Upper lobe of right lung (tissue), 1 donor: ENCODE measurements at regions not wholly inside any gene's neighbourhood (a gene's known extent, or its start where the extent isn't known, plus 50 kb on each side); places are given as distances from the start of the nearest gene placed in this dataset.

Source experiments
- ATAC-seq: fragments of 200-7000 bp; cut with Tn5 transposase; one replicate; pipeline ENCODE4 v1.9.1; 2020; ENCODE audit warnings: mild to moderate bottlenecking, moderate library complexity
- DNase-seq: peaks from one replicate; pipeline ENCODE4 v3.0.0-alpha.2; 2020
- H3K27ac ChIP-seq: fragments of 200-600 bp; one replicate; pipeline ENCODE4 v1.8.0; 2022
- H3K27me3 ChIP-seq: fragments of 200-600 bp; one replicate; pipeline ENCODE4 v1.8.0; 2022; ENCODE audit warnings: mild to moderate bottlenecking
- H3K36me3 ChIP-seq: fragments of 200-600 bp; one replicate; pipeline ENCODE4 v1.8.0; 2022
- H3K4me1 ChIP-seq: fragments of 200-600 bp; one replicate; pipeline ENCODE4 v1.8.0; 2022
- H3K4me3 ChIP-seq: fragments of 200-600 bp; one replicate; pipeline ENCODE4 v1.8.0; 2022; ENCODE audit warnings: mild to moderate bottlenecking
- H3K9me3 ChIP-seq: fragments of 200-600 bp; one replicate; pipeline ENCODE4 v1.8.0; 2022
- CTCF ChIP-seq: fragments of 200-600 bp; IDR thresholded peaks from one replicate; pipeline ENCODE4 v1.8.0; 2022; ENCODE audit warnings: antibody characterized with exemption
- intact Hi-C: fragments of 100-400 bp; cut with DNase I; formaldehyde crosslinking; loops from one replicate; pipeline ENCODE4 v1.11.0; 2022
- donor health status: DM: no; HTN: yes; CAD: no; lungs with severe emphysema.

GRCh38 chr2:144133936-144134665, 385.8 kb downstream of the ZEB2 start:
- Histone ChIP-seq H3K36me3 (no peaks in the 10 kb centered on the region), H3K27ac (no peak overlapping the region), H3K4me1 (no peaks in the 10 kb centered on the region), H3K9me3 (no peaks in the 10 kb centered on the region), H3K27me3 (no peaks in the 10 kb centered on the region), H3K4me3 (no peak overlapping the region)
- no peak for ATAC-seq
- intact Hi-C loops = no loop called here
- TF ChIP-seq CTCF = no peak
- no peak for DNase-seq

GRCh38 chr2:144132357-144132756, 387.6 kb downstream of the ZEB2 start:
- Histone ChIP-seq H3K9me3 (no peaks in the 10 kb centered on the region), H3K4me1 (no peaks in the 10 kb centered on the region), H3K4me3 (no peak overlapping the region), H3K27ac (no peak overlapping the region), H3K27me3 (no peaks in the 10 kb centered on the region), H3K36me3 (no peaks in the 10 kb centered on the region)
- no peak for ATAC-seq
- intact Hi-C loops = no loop called here
- TF ChIP-seq CTCF = no peak
- no peak for DNase-seq

GRCh38 chr2:144131042-144131441, 388.9 kb downstream of the ZEB2 start:
- no peaks in the 10 kb centered on the region for H3K4me1 ChIP-seq
- ATAC-seq (no peak), DNase-seq (no peak)
- H3K27ac ChIP-seq = no peak overlapping the region
- no peak for TF ChIP-seq CTCF
- H3K27me3 ChIP-seq = no peaks in the 10 kb centered on the region
- no peaks in the 10 kb centered on the region for H3K36me3 ChIP-seq
- no peak overlapping the region for H3K4me3 ChIP-seq
- intact Hi-C loops = no loop called here
- H3K9me3 ChIP-seq = no peaks in the 10 kb centered on the region

GRCh38 chr2:144130551-144130950, 389.4 kb downstream of the ZEB2 start:
- Histone ChIP-seq H3K27me3 (no peaks in the 10 kb centered on the region), H3K27ac (no peak overlapping the region), H3K36me3 (no peaks in the 10 kb centered on the region), H3K4me1 (no peaks in the 10 kb centered on the region), H3K4me3 (no peak overlapping the region), H3K9me3 (no peaks in the 10 kb centered on the region)
- ATAC-seq (no peak), DNase-seq (no peak)
- no peak for TF ChIP-seq CTCF
- intact Hi-C loops = no loop called here

DNA sequence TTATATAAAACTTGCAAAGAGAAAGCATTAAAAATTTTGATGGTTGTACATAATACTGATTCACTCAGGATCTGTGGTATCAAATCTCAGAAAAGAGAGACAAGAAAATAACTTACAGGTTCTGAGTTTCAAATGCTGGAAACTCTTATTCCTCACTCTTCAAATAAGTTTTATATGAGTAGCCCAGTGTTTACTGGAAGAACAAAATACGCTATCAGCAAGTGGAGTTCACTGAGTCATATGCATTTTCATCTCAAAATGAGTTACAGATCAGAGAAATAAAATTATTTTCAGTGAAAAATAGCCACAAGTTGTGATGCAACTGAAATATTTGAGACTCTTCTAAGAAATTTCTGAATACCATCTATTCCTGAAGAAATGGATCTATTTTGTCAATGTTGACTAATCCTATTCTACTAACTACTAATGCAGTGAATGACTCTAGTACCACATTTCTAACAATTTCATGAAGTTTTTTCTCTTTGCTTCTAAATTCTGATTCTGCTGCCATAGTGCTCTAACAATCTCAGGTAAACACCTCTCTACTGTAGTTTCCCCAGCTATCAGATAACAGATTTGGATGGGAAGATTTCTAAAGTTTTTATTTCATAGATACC, 391.7 kb downstream of the ZEB2 start:
- DNase-seq (no peak), ATAC-seq (no peak)
- Histone ChIP-seq H3K27me3 (no peaks in the 10 kb centered on the region), H3K9me3 (no peaks in the 10 kb centered on the region), H3K27ac (no peak overlapping the region), H3K4me3 (no peak overlapping the region), H3K4me1 (no peaks in the 10 kb centered on the region), H3K36me3 (no peaks in the 10 kb centered on the region)
- no peak for TF ChIP-seq CTCF
- intact Hi-C loops = no loop called here
